ENCODE measurements at regions not wholly inside any gene's neighbourhood (a gene's known extent, or its start where the extent isn't known, plus 50 kb on each side); places are given as distances from the start of the nearest gene placed in this dataset.

DNA sequence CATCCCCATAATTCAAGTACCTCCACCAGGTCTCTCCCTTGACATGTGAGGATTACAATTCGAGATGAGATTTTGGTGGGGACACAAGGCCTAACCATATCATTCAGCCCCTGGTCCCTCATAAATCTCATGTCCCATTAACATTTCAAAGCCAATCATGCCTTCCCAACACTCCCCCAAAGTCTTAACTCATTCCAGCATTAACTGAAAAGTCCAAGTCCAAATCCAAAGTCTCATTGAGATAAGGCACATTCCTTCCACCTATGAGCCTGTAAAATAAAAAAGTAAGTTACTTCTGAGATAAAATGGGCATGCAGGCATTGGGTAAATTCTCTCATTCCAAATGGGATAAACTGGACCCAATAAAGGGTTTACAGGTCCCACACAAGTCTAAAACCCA lies 849.7 kb downstream of the BCL11A start:
- no peak overlapping the region for H3K4me3 ChIP-seq (ENCODE audit: low read depth, low read length)
- no peak for DNase-seq (ENCODE audit: low read depth)
- TF ChIP-seq, protein P1, sequence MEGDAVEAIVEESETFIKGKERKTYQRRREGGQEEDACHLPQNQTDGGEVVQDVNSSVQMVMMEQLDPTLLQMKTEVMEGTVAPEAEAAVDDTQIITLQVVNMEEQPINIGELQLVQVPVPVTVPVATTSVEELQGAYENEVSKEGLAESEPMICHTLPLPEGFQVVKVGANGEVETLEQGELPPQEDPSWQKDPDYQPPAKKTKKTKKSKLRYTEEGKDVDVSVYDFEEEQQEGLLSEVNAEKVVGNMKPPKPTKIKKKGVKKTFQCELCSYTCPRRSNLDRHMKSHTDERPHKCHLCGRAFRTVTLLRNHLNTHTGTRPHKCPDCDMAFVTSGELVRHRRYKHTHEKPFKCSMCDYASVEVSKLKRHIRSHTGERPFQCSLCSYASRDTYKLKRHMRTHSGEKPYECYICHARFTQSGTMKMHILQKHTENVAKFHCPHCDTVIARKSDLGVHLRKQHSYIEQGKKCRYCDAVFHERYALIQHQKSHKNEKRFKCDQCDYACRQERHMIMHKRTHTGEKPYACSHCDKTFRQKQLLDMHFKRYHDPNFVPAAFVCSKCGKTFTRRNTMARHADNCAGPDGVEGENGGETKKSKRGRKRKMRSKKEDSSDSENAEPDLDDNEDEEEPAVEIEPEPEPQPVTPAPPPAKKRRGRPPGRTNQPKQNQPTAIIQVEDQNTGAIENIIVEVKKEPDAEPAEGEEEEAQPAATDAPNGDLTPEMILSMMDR (IDR thresholded peaks at IDR 0.05; ENCODE audit: control insufficient read depth, extremely low read depth, insufficient read depth), result no peak

- TF ChIP-seq, protein P1 (IDR thresholded peaks at IDR 0.05; ENCODE audit: control insufficient read depth, extremely low read depth, insufficient read depth), result no peak
- H3K4me3 ChIP-seq (ENCODE audit: low read depth, low read length), result no peak overlapping the region
- DNase-seq (ENCODE audit: low read depth), result no peak
These were observed 851.4 kb downstream of the BCL11A start for GRCh38 chr2:59702026-59702425.

DNA sequence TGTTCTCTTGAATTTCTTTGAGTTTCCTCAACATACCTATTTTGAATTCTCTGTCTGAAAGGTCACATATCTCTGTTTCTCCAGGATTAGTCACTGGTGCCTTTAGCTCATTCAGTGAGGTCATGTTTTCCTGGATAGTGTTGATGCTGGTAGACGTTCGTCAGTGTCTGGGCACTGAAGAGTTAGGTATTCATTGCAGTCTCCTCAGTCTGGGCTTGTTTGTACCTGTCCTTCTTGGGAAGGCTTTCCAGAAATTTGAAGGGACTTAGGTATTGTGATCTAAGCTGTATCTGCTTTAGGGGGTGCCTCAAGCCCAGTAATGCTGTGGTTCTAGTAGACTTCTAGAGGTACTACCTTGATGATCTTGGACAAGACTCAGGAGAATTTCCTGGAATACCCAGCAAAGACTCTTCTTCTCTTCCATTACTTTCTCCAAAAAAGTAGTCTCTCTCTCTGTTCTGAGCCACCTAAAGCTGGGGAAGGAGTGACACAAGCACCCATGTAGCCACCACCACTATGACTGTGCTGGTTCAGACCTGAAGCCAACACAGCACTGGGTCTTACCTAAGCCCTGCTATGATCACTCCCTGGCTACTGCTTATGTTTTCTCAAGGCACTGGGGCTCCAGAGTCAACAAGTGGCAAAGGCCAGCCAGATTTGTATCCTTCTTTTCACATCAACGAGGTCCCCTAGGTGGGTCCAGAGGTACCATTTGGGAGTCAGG lies 852.0 kb downstream of the BCL11A start:
- DNase-seq (ENCODE audit: low read depth), result no peak
- H3K4me3 ChIP-seq (ENCODE audit: low read depth, low read length), result no peak overlapping the region
- TF ChIP-seq, protein P1 (IDR thresholded peaks at IDR 0.05; ENCODE audit: control insufficient read depth, extremely low read depth, insufficient read depth), result no peak

DNA sequence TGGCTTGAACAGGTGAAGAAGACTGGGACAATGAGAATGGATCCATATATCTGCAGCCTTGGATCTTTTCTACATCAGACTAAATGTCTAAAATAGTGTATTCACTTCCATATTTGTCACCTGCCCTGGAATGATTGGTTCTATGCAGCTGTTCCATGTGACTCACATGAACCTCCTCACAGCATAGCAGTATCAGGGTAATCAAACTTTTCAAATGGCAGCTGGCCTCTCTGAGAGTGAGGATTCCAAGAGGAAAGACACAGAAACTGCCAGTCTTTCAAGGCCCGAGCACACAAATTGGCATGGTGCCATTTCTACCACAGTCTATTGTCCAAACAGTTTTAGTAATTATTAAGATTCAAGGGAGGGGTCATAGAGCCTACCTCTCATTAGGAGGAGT lies 859.3 kb downstream of the BCL11A start:
- TF ChIP-seq, protein P1 (IDR thresholded peaks at IDR 0.05; ENCODE audit: control insufficient read depth, extremely low read depth, insufficient read depth), result no peak
- H3K4me3 ChIP-seq (ENCODE audit: low read depth, low read length), result no peak overlapping the region
- no peak for DNase-seq (ENCODE audit: low read depth)

- no peak overlapping the region for H3K4me3 ChIP-seq (ENCODE audit: low read depth, low read length)
- DNase-seq (ENCODE audit: low read depth), result no peak
- TF ChIP-seq, protein P1 (IDR thresholded peaks at IDR 0.05; ENCODE audit: control insufficient read depth, extremely low read depth, insufficient read depth), result no peak
These were observed 860.1 kb downstream of the BCL11A start for GRCh38 chr2:59693231-59693959.

DNA sequence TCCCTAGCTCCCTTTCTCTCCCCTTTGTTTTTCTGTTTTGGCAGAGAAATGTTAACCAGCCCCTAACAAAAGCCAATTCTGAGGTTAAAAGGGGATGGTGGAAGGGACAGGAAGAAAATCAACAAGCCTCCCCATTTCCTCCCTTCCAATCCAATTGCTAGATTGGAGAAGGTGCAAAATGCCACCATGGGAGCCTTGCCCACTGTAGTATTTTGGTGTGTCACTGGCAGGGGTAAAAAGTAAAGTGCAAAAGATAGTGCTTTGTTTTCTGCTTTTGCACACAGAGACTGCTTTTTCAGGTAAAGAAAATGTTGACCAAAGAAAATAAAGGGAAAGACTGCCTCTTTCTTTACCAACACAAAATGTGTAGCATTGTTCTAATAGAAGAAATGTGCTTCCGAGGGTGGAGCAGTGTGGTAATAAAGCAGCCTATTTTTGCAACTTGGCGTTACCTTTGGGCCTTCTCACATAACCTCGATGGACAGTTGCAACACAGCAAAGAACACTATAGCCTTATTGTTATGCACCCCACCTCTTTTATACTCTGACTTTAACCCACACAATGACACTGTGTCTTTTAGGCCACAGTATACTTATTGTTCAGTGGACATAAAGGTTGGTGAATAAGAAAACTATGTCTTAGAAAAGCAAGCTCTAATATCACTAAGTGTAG lies 861.8 kb downstream of the BCL11A start:
- no peak for DNase-seq (ENCODE audit: low read depth)
- no peak overlapping the region for H3K4me3 ChIP-seq (ENCODE audit: low read depth, low read length)
- TF ChIP-seq, protein P1 (IDR thresholded peaks at IDR 0.05; ENCODE audit: control insufficient read depth, extremely low read depth, insufficient read depth), result no peak
